Stimulated activated CD8-positive, alpha-beta memory T cell treated with anti-CD3 and anti-CD28 coated beads, Interleukin-12 subunit alpha, Interleukin-12 subunit beta, amount 100 ng/mL, for 24 hours (primary cell): ENCODE measurements at regions not wholly inside any gene's neighbourhood (a gene's known extent, or its start where the extent isn't known, plus 50 kb on each side); places are given as distances from the start of the nearest gene placed in this dataset.

Experiments
- DNase-seq: peaks from one replicate; pipeline ENCODE4 v3.0.0-alpha.2; 2020; ENCODE audit errors: extremely low read depth

DNA sequence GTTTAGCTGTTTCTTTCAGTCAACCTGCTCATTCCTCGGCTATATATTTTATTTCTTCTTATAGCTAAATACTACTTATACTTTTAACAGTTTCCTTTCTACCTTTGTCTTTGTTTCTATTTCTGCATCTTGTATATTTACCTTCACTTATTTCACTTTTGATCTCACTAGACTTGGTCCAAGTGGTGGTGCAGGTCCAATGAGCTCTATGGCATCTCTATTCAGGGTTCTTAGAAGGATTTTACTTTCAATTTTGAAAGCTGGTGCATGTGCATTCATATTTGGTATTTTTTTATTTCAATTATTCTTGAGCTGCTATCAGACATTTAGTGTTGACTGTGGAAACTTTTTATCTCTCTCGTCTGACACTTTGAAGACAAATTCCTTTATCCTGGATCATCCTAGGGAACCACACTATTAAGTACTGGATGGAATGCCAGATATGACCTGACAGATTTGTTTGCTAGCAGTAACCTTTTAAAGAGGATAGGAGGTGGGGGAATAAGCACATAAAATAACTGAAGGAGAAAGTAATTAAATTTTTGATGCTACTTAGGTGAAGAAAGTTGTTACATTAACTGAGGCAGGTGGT lies 123.1 kb upstream of the PJA2 start:
- no peak for DNase-seq

DNA sequence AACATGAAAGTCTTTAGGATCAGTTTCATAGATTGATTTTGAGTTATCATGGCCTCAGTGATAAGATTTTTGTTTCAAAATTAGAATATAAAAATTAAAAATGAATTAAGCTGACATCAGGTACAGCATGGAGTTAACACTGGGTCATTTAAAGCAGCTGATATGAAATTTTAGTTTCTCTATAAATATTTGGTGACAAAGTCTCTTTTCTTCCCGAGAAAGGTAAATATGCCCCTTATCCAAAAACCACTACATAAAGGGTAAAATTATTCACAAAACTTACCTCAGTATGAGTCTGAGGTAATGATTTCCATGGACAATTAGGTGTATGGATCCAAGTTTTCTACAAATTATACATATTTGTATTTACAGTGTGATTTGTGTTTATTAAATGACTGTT lies 121.5 kb upstream of the PJA2 start:
- DNase-seq = no peak

DNA sequence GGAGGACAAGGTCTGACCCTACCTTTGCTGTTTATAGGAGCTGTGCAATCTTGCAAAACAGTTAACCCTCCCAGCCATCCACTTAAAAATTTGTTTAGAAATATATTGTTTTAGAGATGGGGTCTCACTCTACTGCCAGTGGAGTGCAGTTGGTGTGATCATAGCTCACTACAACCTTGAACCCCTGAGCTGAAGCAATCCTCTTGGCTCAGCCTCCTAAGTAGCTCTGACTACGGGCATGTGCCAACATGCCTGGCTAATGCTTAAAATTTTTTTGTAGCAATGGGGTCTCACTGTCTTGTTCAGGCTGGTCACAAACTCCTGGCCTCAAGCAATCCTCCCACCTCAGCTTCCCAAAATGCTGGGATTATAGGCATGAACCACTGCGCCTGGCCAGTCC lies 120.2 kb upstream of the PJA2 start:
- DNase-seq = no peak

DNA sequence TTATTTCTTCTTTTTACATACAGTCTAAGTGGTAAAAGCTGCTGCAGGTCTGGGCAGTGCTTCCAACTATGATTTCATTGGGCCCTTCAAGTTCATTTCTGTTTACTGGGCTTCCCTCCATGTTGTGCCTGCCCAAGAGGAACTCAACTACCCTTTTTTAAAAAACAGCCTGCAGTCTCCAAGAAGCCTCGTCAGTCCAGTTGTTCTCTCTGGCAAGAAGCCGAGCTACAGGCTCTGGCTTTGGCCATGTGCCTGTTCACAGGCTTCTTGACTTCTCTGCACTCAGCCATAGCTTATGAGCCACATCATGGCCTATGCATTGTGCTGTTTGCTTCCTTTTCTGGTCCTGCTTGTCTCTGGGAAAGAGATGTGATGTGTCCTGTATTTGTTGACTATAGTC lies 119.7 kb upstream of the PJA2 start:
- no peak for DNase-seq

DNA sequence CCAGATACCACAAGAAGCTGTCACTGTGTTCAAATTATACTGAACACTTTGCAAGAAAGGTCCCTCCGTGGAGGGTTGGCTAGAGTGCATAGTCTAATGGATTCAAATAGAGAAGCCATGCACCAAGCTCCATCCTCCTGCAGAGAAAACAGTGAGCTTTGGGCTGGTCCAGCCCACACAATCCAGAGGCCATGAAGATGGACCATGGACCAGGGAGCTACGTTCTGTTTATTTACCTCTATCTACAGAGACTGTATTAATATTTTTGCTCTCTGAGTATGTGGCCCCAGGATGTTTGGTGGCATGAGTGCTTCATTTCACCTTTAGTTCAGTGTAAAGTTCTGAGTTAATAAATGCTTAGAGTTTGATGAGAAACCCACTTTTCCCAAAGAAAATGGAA lies 114.8 kb upstream of the PJA2 start:
- DNase-seq = no peak

DNA sequence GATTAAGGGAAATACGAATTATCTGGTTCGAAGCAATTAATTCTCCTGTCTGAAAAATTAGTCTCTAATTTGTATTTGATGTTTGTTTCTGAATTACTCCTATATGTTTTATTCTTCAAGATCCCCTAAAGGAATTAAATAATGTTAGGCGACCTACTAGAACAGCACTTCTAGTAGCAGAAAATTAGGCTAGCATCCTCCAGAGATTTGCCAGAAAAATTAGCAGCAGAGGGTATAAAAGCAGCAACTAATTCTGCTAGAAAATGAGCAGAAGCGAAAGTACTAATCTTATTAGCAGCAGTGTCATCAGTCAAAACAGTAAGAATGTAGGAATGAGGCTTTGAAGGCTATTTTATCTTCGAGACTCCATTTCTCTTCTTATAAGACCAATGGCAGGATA lies 114.3 kb upstream of the PJA2 start:
- no peak for DNase-seq

DNA sequence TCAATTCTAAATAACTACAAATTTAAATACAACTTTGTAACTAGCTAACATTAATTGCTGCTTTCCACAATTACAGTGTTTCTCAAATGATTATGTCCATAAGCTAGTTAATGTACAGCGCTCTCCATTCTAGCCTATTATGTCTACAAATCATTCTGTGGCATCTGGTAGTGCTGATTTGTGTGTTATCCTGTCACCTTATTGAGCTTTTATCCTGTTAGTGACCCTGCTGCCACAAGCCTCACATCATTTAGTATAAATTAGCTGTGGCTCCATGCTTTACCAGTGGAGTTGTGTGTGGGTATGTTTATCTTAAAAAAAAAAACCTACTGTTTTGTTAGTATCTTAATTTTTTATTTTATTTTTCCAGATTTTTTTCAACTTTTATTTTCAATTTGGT lies 112.6 kb upstream of the PJA2 start:
- no peak for DNase-seq

DNA sequence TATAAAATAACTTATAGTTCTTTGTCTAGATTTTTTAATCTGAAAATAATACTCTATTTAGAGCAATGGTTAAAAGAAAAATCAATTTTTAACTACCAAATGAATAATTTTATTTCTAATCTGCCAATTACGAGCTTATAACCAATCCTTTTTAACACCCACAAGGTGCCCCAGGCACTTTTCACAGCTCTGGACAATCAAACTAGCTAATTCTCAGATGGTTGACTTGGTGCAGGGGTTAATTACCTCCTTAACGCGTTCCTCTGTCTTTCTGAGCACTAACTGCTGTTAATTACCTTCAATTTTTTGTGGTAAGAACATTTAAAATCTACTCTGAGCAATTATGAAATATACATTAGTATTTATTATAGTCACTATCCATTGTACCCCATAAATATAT lies 109.6 kb upstream of the PJA2 start:
- no peak for DNase-seq

DNA sequence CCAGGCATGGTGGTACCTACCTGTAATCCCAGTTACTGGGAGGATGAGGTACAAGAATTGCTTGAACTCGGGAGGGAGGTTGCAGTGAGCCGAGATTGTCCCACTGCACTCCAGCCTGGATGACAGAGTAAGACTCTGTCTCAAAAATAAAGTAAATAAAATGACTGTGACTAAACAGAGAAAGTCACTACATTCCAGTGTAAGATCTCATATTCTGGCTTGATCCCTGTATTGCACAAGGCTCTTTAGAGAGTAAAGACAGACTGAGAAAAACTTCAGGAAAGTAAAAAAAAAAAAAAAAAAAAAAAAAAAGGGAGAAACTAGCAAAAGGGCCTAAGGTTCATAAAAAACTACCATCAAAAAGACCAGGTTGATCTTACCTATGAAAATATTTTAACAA lies 106.6 kb upstream of the PJA2 start:
- no peak for DNase-seq

DNA sequence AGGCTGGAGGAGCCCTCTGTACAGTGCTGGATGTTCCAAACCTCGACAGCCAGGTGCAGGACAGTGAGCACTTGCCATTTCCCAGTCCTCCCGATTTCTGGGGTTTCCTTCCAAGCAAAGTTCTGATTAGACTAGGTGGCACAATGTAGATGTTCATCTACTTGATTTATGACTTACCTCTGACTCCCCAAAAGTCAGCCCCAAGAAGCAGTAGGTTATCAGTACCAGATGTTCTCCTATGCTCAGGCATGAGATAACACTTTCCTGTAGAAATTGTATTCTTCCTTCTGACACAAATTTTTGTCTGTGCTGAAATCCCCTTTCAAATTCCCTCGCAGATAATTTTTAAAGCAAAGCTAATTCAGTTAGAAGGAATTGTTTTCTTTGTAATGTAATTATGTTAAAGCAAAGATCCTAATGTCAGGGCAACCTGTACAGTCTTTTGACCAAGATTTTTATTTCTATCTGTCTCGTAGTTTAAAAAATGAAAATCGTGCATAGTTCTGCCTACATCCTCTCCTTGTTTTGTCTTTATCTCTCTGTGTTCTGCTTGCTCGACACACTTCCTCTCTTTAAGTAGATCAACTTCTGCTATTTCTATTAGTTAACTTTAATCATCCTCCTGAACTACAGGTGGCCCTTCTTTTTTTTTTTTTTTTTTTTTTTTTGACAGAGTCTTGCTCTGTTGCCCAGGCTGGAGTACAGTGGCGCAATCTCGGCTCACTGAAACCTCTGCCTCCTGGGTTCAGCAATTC lies 102.4 kb upstream of the PJA2 start:
- no peak for DNase-seq

DNA sequence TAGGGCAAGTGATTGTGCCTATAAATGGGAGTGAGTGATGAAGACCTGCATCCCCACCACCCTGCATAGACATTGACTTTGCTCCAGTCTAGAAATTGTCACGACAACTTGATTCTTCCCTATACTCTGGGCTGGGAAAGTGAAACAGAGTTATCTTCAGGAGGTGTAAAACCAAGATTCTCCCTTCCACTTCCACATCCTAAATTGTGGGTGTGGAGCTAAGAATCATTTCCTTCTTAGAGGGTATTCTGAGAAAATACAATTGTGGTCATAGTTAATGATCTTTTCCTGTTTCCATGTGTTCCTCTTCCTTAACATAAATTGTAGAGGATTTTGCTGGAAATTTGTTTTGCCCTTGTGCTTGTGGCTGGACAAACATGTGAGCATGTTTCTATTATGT lies 96.8 kb upstream of the PJA2 start:
- DNase-seq = no peak

DNA sequence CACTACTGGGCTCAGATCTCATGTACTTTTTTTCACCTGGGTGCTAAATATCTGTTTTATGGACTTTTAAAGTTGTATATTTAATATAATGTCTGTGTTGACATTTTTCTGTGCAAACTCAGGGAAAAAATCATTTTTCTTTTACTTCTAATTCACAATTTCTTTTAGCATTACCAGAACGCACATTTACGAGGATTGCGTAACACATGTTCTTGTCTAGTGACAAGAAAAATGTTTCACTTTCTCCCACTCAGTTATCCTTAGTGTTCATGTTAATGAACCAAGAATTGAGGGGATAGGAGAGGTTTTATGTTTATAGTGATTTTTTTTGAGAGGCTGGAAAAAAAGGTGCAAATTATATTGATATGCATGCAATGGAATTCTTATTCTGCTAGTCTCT lies 86.3 kb upstream of the PJA2 start:
- no peak for DNase-seq

DNA sequence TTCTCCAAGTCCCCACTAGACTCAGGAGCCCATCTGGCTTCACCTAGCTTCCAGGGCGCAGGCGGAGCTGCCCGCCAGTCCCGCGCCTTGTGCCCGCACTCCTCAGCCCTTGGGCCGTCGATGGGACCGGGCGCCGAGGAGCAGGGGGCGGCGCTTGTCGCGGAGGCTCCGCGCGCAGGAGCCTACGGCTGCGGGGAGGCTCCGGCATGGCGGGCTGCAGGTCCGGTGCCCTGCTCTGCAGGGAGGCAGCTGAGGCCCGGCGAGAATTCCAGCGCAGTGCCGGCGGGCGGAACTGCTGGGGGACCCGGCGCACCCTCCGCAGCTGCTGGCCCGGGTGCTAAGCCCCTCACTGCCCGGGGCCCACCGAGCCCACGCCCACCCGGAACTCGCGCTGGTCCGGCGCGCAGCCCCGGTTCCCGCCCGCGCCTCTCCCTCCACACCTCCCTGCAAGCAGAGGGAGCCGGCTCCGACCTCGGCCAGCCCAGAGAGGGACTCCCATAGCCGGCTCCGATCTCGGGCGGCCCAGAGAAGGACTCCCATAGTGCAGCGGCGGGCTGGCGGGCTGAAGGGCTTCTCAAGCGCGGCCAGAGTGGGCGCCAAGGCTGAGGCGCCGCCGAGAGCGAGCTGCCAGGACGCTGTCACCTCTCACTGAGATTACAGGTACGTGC lies 78.1 kb upstream of the PJA2 start:
- DNase-seq = no peak

DNA sequence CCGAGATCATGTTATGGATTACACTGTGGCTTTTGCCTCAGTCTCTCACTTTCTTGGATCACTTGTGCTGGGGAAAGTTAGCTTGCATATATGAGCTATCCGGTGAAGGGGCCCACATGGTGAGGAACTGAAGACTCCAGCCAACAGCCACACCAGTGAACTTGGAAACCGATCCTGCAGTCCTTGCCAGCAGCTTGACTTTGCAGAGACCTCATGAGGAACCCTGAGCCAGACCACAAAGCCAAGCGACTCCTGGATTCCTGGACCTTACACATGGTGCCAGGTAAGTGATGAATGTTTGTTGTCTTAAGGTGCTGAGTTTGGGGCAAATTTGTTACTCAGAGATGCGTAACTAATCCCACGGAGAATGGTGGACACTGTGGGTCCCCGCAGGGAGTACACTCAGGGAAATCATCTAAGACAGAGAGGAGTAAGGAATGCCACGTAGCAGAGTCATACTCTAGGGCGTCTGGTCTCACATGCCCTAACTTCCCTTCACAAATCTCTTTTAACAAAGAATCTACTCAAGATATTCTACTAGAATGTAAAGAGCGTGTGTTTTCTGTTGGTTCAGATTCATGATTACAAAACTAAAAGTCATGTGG lies 76.5 kb upstream of the PJA2 start:
- DNase-seq = no peak

DNA sequence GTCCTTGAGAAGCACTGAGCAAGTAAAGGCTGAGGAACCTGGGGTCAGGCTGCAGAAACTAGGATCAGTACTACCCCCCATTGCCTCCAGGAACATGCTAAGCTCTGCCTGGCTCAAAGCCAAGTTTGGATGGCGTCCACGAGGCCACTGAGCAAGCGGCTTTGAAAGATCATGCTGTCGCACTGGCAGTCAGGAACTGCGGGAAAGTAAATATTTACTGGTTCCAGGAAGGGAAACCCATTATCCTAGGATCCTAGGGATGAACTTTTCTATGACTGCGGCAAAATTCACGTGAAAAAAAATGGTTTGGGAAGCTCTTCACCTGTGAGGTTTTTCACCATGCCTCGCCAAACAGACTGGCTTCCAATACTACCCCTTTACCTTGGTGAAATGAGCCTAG lies 75.3 kb upstream of the PJA2 start:
- DNase-seq = no peak

DNA sequence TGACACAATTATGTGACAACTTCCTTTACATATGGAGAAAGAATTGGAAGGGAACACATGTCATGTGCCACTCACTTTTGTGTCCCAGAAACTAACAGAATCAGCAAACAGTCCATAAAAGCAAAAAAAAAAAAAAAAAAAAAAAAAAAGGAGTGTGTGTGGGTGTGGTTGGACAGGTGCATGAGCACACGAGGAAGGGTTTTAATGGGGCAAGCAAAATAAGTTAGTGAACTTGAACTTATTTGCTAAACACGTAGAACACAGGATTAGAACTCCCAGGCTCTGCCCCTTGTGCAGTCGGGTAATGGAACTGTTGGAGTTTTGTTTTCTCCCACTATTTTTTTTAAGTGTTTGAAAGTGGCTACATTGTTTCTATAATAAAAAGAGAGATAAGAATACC lies 74.8 kb upstream of the PJA2 start:
- no peak for DNase-seq

DNA sequence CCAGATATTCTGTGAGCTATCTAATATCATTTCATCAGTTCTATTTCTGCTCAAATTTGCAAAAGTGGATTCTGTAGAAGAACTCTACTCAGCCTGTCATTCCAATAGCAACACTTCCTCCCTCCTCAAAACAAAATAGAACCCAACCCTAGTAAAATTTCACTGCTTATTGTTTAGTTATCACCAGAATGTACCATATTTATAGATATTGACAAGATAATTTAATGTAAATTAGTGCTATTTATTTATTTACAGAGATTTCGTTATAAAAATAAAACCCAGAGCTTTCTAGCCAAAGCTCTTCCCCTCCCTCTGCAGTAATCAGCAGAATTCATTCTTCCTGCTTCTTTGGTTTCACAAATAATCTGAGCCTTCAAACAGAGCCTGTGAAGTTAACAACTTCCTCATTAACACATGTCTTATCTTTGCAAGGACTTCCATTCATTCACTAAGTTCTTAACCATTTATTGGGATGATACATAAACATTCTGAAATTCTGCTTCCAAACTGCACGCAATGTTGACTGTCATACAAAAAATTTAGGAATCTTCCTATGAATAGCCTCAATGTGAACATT lies 73.7 kb upstream of the PJA2 start:
- DNase-seq = no peak

DNA sequence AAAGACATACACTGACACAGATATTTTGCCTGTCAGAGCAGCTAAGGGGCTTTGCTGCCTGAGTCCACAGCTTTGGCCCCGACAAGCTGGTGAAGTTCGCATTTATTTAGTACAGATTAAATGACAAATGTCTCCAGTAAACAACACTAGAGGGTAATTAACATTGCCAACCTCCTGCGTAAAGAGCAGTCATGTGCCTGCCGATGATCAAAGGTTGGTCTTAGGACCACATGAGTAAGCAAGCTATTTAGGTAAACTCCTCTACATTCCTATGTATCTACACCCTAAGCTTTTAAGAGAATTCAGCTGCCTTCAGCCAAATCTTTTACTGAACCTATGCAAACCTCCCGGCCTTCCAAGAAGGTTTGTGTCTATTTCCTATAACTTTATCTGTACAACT lies 73.0 kb upstream of the PJA2 start:
- no peak for DNase-seq

DNA sequence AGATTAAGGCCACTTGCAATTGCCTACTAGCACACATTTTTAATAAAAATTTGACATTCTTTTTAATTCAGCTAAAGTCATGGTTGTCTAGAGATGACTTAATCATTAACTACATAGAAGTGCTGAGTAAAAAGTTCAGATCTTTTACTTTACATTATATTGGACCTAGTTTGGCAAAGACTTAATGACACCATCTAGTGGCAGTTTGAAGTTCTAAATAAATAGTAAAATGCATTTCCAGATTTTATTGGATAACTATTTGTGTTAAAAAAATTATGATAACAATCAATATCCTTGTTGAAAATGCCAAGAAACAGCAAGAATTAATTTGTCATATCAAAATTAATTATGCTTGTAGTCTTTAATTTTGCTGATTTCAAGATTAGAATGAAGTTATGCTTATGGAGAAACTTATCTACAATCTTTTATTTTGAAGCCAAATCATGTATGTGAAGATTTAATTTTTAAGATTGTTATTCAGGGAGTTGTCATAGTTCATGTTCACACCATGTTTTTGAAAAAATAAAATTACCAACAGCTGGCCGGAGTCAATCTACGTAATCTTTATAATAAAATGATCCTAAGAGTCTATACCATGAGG lies 69.6 kb upstream of the PJA2 start:
- DNase-seq = no peak

DNA sequence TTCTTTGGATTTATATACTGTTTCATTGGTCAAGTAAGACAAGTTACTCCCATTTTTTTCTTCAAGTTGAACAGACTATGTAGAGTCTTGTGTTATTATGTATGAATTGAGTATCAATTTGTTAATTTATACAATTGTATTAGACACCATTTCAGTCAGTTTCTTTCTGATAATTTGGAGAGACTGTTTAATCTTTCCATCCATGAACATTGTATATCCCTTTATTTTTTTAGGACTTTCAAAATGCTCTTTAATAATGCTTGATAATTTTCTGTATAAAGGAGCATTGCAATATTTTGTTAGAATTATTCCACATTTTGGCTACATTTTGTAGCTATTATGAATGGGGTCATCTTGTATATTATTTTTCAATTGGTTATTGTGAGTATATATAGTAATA lies 69.1 kb upstream of the PJA2 start:
- DNase-seq = no peak

DNA sequence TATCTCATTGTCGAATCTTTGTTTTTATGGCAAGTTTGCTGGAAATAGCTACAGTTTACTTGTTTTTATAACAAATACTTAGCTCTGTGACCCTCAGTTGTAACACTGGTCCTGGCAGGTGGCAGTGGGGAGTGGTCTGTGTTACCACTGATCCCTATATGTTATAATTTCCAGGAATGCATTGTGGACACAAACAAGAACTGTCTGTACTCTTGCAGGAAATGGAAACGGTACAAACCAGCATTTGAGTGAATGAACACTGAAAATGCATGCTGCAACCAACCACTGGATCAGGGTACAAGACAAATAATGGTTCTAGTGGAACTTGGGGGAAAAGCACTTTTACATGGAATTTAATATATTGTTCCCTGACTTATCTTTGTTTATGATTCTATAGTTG lies 66.5 kb upstream of the PJA2 start:
- no peak for DNase-seq
